Stimulated activated CD4-positive, alpha-beta T cell treated with anti-CD3 and anti-CD28 coated beads, Interleukin-4, amount 100 ng/mL, for 1 hour (primary cell): ENCODE measurements at regions not wholly inside any gene's neighbourhood (a gene's known extent, or its start where the extent isn't known, plus 50 kb on each side); places are given as distances from the start of the nearest gene placed in this dataset.
"Not testable (repeated sequence)": the region's sequence is repeated elsewhere in the genome, so short reads cannot be mapped to it uniquely, and the experiment has no call there.

Experiments used
- DNase-seq: peaks from one replicate; pipeline ENCODE4 v3.0.0-alpha.2; 2020

DNA sequence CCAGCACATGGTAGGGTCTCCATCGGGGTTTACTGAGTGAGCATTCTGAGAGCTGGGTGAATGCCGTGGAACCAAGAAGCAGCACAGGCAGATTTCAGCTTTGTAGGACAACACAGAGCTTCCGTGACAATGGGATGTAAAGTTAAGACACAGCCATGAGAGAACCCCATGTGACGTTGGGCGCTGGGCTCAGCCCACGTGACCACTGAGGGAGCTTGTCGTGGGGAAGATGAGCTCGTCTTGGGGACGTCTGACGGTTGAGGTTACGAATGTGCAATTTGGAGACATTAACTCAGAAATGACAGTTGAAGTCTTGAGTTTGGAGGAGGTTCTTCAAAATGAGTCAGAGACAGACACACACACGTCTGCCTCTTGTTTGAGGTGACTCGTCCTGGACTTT lies 51.5 kb upstream of the MUC20 start:
- DNase-seq = not testable (repeated sequence)

GRCh38 chr3:195668131-195668766 lies 52.5 kb upstream of the MUC20 start:
- not testable (repeated sequence) for DNase-seq

DNA sequence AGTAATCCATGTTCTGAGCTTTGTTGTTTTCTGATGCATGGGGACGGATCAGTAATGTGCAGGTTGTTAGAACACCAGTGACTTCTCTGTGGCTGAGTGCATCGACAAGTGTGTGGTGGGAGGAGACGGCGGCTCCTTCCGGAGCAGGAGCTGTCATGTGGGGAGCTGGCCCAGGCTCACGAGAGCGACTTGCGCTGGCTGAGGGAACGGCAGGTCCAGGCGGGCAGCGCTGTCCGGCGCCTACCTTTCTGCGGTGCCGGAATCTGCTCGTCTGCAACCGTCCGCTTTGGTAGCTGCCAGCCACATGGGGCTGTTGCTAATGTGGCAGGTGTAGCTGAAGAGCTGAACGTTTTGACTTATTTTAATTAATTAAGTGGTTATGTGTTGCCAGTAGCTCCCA lies 55.5 kb upstream of the MUC20 start:
- DNase-seq = not testable (repeated sequence)

GRCh38 chr3:195664131-195664530 lies 56.6 kb upstream of the MUC20 start:
- not testable (repeated sequence) for DNase-seq

DNA sequence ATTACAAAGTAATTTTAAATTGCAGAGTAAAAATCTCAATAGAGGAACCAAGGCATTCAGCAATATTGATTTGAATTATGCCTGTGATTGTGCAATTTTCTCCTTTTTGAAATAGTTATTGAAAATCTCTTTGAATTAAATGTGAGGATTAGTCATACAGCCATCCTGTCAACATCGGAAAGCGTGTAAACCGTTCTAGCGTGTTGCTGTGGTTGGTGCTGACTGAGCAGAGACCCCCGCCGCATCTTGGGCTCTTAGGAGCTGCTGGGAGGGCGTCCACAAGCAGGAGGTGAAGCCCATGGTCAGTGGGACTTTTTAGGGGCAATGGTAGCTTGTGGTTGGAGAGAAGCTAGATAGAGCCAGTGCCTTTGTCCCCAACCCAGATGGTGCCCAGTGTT lies 61.6 kb upstream of the MUC20 start:
- not testable (repeated sequence) for DNase-seq

DNA sequence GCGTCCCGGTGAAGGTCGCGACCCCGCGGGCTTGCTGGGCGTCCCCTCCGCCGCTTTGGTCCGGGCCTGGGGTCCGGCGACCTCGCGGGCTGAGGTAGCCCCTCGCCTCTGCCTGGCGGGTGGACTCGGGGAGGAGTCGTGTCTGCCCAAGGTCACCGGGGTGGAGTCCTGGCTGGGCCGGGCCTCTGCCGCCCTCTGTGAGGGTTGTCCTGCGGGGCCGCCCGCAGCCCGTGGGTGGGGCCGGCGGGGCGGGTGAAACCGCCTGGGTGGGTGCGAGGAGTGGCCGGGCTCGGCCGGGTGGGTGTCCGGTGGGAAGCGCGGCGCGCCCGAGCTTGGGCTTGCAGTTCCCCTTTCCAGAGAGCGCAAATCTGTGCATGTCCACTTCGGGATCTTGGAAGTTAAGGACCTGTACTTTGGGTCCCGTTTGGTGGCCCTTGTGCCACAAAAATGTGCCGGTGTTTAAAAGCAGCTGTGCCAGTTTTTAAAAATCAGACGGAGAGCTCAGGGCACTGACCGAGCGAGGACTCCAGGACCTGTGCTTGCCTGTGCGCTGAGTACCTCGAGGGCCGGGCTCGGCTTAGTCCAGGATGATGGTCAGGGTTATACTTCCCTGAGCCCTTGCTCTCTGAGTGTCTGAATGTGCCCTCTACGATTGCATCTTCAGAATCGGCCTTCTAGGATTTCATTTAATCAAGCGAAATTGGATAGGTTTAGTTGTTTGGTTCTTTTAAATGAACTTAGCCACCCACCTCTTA lies 62.2 kb upstream of the MUC20 start:
- not testable (repeated sequence) for DNase-seq

- peak; percentile 90 for DNase-seq
Observed at GRCh38 chr3:195657475-195658372, 63.1 kb upstream of the MUC20 start.

DNA sequence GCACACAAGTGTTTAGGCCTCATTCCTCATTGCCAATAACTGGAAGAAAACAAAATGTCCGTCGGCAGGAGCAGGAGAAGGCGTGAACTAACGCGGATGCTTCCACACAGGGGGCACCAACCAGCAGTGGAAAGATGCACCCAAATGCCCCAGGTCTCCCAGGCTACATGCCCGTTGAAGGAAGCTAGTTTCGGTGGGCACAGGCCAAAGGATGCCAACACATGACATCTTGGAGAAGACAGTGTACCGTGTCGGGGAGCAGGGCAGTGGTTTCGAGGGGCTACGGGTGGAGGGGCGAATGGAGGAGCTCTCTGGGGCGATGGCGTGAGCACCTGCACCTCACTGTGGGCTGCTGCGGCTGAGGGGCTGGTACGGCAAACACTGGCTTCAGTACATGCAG lies 64.7 kb upstream of the MUC20 start:
- not testable (repeated sequence) for DNase-seq

DNA sequence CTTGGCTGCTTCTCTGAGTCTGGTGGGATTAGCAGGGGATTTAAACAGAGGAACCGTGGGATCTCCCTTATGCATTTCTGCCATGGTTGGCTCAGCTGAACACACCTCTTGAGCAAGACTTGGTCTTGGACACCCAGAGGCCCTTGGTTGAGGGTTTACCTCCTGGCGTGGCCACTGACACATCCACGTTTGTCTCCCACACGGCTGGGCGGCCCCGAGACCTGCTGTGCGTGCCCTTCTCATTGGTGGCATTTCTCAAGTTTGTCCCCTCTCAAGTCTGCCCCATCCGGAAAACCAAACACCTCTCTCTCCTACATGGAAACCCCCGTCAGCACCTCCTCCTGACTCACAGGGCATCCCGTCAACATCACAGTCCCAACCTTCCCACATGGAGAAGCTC lies 66.0 kb upstream of the MUC20 start:
- not testable (repeated sequence) for DNase-seq

- not testable (repeated sequence) for DNase-seq
Observed at GRCh38 chr3:195654138-195654537, 66.6 kb upstream of the MUC20 start.

DNA sequence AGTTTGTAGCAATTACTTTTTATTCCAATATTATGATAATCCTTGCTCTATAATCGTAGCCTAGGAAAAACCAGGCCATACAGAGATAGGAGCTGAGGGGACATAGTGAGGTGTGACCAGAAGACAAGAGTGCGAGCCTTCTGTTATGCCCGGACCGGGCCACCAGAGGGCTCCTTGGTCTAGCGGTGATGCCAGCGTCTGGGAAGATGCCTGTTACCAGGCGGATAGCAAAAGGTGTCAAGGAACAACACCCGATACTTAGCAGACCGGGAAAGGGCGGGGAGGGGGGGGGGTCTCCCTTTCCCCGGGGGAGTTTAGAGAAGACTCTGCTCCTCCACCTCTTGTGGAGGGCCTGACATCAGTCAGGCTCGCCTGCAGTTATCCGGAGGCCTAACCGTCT lies 67.1 kb upstream of the MUC20 start:
- not testable (repeated sequence) for DNase-seq

DNA sequence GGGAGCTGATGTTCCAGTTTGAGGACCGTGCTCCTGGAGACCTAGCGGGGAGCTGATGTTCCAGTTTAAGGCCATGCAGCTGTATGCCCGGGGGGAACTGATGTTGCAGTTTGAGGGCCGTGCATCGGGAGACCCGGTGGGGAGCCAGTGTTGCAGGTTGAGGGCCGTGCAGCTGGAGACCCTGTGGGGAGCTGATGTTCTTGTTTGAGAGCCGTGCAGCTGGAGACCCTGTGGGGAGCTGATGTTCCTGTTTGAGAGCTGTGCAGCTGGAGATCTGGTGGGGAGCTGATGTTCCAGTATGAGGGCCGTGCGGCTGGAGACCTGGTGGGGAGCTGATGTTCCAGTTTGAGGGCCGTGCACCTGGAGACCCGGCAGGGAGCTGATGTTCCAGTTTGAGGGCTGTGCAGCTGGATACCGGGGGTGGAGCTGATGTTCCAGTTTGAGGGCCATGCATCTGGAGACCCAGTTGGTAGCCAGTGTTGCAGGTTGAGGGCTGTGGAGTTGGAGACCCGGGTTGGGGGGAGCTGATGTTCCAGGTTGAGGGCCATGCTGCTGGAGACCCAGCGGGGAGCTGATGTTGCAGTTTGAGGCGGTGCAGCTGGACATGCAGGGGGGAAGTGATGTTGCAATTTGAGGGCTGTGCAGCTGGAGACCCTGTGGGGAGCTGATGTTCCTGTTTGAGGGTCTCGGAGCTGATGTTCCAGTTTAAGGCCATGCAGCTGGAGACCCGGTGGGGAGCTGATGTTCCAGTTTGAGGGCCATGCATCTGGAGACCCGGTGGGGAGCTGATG lies 64.4 kb upstream of the APOD start:
- not testable (repeated sequence) for DNase-seq

- not testable (repeated sequence) for DNase-seq
Observed at GRCh38 chr3:195645872-195646271, 62.1 kb upstream of the APOD start.

GRCh38 chr3:195643245-195643644 lies 59.5 kb upstream of the APOD start:
- not testable (repeated sequence) for DNase-seq

DNA sequence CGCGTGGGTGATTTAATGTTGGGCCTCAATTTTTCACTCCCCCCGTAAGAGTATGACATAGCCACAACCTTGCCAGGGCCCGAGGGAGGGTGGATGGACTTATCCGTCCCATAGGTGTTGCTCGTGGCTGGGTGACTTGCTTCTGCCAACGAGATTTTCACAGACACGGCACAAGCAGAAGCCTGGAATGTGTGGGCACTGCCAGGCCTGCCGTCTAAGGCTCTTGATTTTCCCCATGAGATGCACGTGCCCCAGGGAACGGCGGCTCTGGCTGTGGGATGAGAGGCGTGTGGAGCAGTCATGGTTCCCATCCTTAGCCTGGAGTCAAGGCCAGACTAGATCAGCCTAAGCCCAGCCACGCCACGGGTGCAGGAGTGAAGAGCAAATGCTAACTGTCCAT lies 58.6 kb upstream of the APOD start:
- DNase-seq = not testable (repeated sequence)

DNA sequence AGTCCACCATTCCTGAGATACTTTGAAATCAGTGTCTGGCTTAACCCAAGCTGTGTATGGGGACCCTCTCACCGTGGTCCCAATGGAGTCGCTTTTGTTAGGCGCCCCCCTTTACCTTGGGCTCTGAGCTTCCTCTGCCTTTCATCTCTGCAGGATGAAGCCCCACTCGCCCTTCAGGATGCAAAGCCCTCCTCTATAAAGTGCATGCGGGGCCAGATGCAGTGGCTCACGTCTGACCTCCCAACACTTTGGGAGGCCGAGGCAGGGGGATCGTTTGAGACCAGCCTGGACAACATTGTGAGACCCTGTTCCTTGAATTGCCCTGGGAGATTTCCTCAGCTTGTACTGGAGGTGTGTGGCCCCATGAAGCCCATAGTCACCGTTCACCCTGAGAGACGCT lies 54.7 kb upstream of the APOD start:
- not testable (repeated sequence) for DNase-seq

DNA sequence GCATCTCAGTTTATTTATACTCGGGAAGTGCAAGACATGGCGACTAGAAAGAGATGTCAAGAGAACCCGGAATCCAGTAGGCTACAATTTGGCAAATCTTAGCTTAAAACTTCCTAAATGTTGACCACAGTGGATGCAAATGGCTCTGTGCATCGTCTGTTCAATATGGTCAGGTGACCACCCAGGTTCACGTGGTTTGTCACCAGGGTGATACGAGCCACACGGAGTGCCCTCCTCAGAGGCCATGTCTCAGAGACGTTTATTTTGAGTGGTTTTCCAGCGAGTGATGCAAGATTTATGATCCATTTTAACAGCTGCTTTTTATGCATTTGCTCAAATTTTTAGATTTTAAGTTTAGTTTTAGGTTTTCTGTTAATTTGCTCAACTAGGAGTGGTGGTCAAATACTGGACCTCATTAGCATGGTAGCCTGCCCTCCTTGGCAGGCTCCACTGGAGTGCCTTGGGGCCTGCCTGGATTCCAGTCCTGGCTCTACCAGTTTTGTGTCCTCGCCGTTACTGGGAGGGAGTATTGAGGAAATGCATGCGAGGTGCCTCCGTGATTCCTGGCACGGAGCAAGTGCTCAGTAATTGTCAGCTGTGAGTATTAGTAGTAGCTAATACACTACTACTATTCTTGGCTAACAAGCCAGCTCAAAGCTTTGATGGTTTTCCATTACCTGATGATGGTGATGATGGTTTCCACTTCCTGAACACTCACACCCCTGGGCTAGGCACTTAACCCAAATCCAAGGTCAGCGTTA lies 53.9 kb upstream of the APOD start:
- DNase-seq = not testable (repeated sequence)

GRCh38 chr3:195637011-195637410 lies 53.3 kb upstream of the APOD start:
- DNase-seq = not testable (repeated sequence)

DNA sequence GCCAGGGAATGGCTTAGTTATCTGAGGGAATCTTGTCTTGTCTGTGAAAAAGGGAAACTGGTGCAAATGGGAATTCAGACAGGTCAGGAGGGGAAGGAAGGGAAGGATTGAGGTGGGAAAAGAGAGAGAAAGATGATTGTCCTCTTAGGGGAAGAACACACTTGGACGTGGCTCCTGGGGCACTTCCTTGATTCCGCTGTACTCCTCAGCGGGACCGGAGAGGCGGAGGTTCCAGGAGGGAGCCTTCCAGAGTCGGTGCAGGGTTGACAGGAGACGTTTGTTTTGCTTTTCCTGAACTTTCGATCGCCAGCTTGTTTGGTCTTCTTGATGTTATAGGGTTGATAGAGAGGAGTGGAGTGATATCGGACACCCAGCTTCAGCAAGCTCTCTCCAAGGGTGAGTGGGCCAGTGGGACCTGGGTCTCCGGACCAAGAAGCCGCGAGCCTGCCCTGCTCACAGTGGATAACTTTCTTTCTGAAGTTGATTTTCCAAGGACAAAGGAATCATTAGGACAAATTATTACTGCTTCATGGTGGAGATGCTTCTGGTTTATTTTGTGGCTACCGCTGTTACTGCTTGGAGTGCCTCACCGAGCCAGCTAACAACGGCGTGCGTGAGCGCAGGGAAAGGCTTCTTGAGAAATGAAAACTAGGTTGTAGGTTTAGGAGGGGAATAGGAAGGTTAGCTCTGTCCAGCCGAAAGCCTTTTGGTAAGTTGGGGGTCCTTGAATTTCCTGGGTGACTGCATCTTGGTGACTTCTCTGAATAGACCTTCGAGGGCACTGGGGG lies 52.4 kb upstream of the APOD start:
- DNase-seq = not testable (repeated sequence)

- DNase-seq = not testable (repeated sequence)
Observed at GRCh38 chr3:195635262-195635873, 51.6 kb upstream of the APOD start.
